ENCODE measurements at regions not wholly inside any gene's neighbourhood (a gene's known extent, or its start where the extent isn't known, plus 50 kb on each side); places are given as distances from the start of the nearest gene placed in this dataset.
"Not testable (repeated sequence)": the region's sequence is repeated elsewhere in the genome, so short reads cannot be mapped to it uniquely, and the experiment has no call there.

- no peak for DNase-seq (ENCODE audit: low read depth)
Measured at GRCh38 chr13:70987043-70987442, 878.8 kb upstream of the KLHL1 start.

- no peak for DNase-seq (ENCODE audit: low read depth)
Measured at GRCh38 chr13:70985371-70985770, 877.1 kb upstream of the KLHL1 start.

- DNase-seq (ENCODE audit: low read depth), result not testable (repeated sequence)
Measured at GRCh38 chr13:70981219-70981618, 873.0 kb upstream of the KLHL1 start.

GRCh38 chr13:70969321-70969720 lies 861.1 kb upstream of the KLHL1 start:
- no peak for DNase-seq (ENCODE audit: low read depth)

GRCh38 chr13:70967564-70967963 lies 859.3 kb upstream of the KLHL1 start:
- DNase-seq (ENCODE audit: low read depth), result no peak

GRCh38 chr13:70964874-70965273 lies 856.6 kb upstream of the KLHL1 start:
- DNase-seq (ENCODE audit: low read depth), result no peak

GRCh38 chr13:70964124-70964523 lies 855.9 kb upstream of the KLHL1 start:
- DNase-seq (ENCODE audit: low read depth), result no peak

GRCh38 chr13:70960841-70961443 lies 852.7 kb upstream of the KLHL1 start:
- peak; percentile 6 for DNase-seq (ENCODE audit: low read depth)

GRCh38 chr13:70959035-70959775 lies 851.0 kb upstream of the KLHL1 start:
- no peak for DNase-seq (ENCODE audit: low read depth)

- no peak for DNase-seq (ENCODE audit: low read depth)
Measured at GRCh38 chr13:70955887-70956286, 847.6 kb upstream of the KLHL1 start.

- no peak for DNase-seq (ENCODE audit: low read depth)
Measured at GRCh38 chr13:70950664-70951063, 842.4 kb upstream of the KLHL1 start.

- DNase-seq (ENCODE audit: low read depth), result no peak
Measured at GRCh38 chr13:70945506-70945905, 837.3 kb upstream of the KLHL1 start.

GRCh38 chr13:70941454-70941853 lies 833.2 kb upstream of the KLHL1 start:
- no peak for DNase-seq (ENCODE audit: low read depth)

- no peak for DNase-seq (ENCODE audit: low read depth)
Measured at GRCh38 chr13:70938462-70938861, 830.2 kb upstream of the KLHL1 start.

GRCh38 chr13:70932511-70932910 lies 824.3 kb upstream of the KLHL1 start:
- DNase-seq (ENCODE audit: low read depth), result no peak

- no peak for DNase-seq (ENCODE audit: low read depth)
Measured at GRCh38 chr13:70923863-70924752, 815.9 kb upstream of the KLHL1 start.

GRCh38 chr13:70911286-70911685 lies 803.0 kb upstream of the KLHL1 start:
- DNase-seq (ENCODE audit: low read depth), result no peak

GRCh38 chr13:70908795-70909194 lies 800.5 kb upstream of the KLHL1 start:
- DNase-seq (ENCODE audit: low read depth), result no peak

- DNase-seq (ENCODE audit: low read depth), result no peak
Measured at GRCh38 chr13:70905035-70905434, 796.8 kb upstream of the KLHL1 start.

GRCh38 chr13:70896136-70896535 lies 787.9 kb upstream of the KLHL1 start:
- no peak for DNase-seq (ENCODE audit: low read depth)

- DNase-seq (ENCODE audit: low read depth), result no peak
Measured at GRCh38 chr13:70895599-70895998, 787.3 kb upstream of the KLHL1 start.

GRCh38 chr13:70894258-70894657 lies 786.0 kb upstream of the KLHL1 start:
- DNase-seq (ENCODE audit: low read depth), result no peak

- peak; percentile 30 for DNase-seq (ENCODE audit: low read depth)
Measured at GRCh38 chr13:70893832-70894231, 785.6 kb upstream of the KLHL1 start.
